Sigmoid colon (tissue), 4 donors: ENCODE measurements at regions not wholly inside any gene's neighbourhood (a gene's known extent, or its start where the extent isn't known, plus 50 kb on each side); places are given as distances from the start of the nearest gene placed in this dataset.
"Not testable (repeated sequence)": the region's sequence is repeated elsewhere in the genome, so short reads cannot be mapped to it uniquely, and the experiment has no call there.

Experiments
- CTCF ChIP-seq, 4 experiments: fragments of 450-650 bp in 3 of 4; fragments of 200-600 bp in 1 of 4; IDR thresholded peaks; one replicate each; pipeline ENCODE4 v1.5.1; 2016 to 2019; ENCODE audit warnings: antibody characterized with exemption in 4 of 4, mild to moderate bottlenecking in 3 of 4, moderate library complexity in 2 of 4
- POLR2A ChIP-seq, 2 donors: fragments of 450-650 bp; IDR thresholded peaks; one replicate each; pipeline ENCODE4 v1.6.1; 2016; ENCODE audit warnings: antibody characterized with exemption in 2 of 2, mild to moderate bottlenecking in 2 of 2, moderate library complexity in 2 of 2
- POLR2AphosphoS5 ChIP-seq, 4 donors: sonication (generic); formaldehyde crosslinking; IDR thresholded peaks; one replicate each; pipeline ENCODE4 v1.6.1; 2017; ENCODE audit warnings: antibody characterized with exemption in 4 of 4

- TF ChIP-seq CTCF (IDR thresholded peaks at IDR 0.05), result peak in 2 of 4 experiments; percentile 28 to 37
- not testable (repeated sequence) for TF ChIP-seq POLR2A, POLR2AphosphoS5 (IDR thresholded peaks at IDR 0.05)
Observed at GRCh38 chr5:50922134-50922941, 255.9 kb downstream of the PARP8 start.
